NOMO-1 (cell line): ENCODE measurements at regions not wholly inside any gene's neighbourhood (a gene's known extent, or its start where the extent isn't known, plus 50 kb on each side); places are given as distances from the start of the nearest gene placed in this dataset.
"Not testable (repeated sequence)": the region's sequence is repeated elsewhere in the genome, so short reads cannot be mapped to it uniquely, and the experiment has no call there.

ENCODE experiments used
- DNase-seq, 2 experiments: peaks; one replicate each; lab custom pipeline; 2025; ENCODE audit not compliant: unreplicated experiment in 2 of 2; lab: John Stamatoyannopoulos, UW

DNA sequence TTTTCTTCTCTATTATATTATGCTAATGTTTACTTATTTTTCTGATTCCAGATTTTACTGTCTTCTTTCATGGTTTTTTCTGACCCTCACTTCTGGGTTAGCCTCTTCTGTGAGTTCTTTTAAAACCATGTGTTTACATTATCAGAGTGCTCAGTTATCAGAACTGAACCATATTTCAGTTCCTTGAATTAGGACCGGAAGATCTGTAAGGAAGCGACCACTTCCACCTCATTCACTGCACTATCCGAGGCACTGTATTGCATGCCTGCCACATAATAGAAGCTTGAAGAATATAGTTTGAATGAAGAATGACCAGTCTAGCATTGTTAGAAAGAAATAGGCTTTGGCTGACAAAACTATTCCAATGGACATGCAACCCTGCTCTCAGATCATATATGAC, 281.0 kb upstream of the DEPDC1 start:
- DNase-seq = no peak

DNA sequence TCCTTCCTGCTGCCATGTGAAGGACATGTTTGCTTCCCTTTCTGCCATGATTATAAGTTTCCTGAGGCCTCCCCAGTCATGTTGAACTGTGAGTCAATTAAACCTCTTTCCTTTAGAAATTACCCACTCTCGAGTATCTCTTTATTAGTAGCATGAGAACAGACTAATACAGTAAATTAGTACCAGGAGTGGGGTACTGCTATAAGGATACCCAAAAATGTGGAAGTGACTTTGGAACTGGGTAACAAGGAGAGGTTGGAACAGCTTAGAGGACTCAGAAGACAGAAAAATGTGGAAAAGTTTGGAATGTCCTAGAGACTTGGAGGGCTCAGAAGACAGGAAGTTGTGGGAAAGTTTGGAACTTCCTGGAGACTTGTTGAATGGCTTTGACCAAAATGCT, 283.0 kb upstream of the DEPDC1 start:
- not testable (repeated sequence) for DNase-seq

DNA sequence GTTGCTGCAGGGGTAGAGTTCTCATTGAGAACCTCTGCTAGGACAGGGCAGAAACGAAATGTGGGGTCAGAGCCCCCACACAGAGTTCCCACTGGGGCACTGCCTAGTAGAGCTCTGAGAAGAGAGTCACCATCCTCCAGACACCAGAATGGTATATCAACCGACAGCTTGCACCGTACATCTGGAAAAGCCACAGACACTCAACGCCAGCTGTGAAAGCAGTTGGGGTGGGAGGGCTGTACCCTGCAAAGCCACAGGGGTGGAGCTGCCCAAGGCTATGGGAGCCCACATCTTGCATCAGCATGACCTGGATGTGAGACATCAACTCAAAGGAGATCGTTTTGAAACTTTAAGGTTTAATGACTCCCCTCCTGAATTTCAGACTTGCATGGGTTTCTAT, 284.0 kb upstream of the DEPDC1 start:
- no peak for DNase-seq

- DNase-seq = no peak
Measured at GRCh38 chr1:68782890-68783289, 286.0 kb upstream of the DEPDC1 start.

DNA sequence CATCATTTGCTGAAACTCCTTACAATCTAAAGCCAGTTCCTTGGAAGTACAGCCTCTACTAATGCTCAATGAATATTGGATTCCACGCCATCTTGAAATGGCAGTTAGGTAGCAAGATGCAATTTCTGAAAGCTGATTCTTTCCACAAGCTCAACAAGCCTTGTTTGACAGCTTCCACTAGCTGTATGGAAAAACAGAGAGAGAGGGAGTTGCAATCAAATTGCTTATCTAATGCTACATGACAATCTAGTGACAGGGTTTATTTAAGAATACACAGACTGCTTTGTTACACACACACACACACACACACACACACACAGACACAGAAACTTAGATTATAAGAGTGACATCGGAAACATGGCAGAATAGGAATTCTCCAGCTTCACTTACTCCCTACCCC, 288.4 kb upstream of the DEPDC1 start:
- DNase-seq = no peak

GRCh38 chr1:68788762-68789161, 291.9 kb upstream of the DEPDC1 start:
- no peak for DNase-seq

DNA sequence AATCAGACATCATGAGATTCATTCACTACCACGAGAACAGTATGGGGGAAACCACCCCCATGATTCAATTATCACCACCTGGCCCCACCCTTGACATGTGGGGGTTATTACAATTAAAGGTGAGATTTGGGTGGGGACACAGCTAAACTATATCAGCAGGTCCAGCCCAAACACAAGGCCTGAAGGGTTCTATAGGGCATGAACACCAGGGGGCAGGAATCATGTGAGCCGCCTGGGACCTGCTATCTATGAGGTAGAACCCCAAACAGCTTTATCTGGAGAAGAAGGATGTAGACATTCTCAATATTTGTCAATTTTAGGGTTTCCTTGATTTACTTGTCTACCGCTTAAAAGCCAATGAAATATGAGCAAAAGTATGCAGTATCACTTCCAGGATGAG, 294.9 kb upstream of the DEPDC1 start:
- DNase-seq = no peak

- no peak for DNase-seq
Measured at GRCh38 chr1:68795956-68796355, 299.1 kb upstream of the DEPDC1 start.

GRCh38 chr1:68796888-68797287, 300.0 kb upstream of the DEPDC1 start:
- DNase-seq = no peak

DNA sequence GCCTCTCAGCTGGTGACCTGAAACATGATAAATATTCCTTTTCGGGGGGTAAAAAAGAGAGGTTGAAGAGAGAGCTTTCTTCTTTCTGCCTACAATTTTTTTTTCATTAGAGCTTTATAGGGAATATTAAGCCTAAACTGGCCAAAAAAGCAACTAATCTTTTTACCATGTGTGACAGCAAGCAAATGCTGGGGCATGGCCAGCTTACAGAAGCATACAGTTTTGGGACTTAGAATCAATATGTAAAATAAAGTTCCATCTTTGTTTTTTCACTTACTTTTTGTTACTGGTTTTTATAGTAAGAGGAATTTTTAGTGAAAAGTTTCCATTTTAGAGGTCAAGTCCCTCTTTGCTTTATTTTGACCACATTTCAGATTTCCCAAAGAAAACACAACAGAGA, 301.2 kb upstream of the DEPDC1 start:
- DNase-seq = no peak

GRCh38 chr1:68799096-68799495, 302.2 kb upstream of the DEPDC1 start:
- no peak for DNase-seq

GRCh38 chr1:68800182-68800581, 303.3 kb upstream of the DEPDC1 start:
- DNase-seq = no peak

- DNase-seq = no peak
Measured at GRCh38 chr1:68801440-68801839, 304.6 kb upstream of the DEPDC1 start.

DNA sequence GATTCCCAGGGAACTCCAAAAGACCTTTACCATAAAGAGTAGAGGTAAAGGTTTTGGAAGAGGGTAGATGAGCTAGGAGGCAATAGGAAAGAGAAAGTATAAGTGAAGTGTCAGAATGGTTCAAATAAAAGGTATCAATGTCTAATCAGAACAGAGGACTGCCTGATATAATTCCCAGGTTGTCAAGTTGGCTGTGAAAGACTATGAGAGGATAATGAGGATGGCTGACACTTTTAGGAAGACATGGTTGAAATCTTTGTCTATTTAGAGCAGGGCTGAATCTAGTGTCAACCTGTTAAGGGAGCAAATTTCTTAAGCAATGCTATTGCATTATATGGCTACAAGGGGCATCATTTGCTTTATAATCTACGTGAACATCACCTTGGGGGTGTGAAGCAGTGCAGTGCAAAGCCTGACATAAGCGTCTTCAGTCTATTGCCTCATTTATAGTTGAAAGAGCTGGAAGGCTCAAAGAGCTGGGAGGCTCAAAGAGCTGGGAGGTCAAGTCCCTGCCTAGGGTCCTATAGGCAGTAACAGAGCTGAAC, 308.3 kb upstream of the DEPDC1 start:
- no peak for DNase-seq

- DNase-seq = no peak
Measured at GRCh38 chr1:68808351-68808750, 311.5 kb upstream of the DEPDC1 start.

DNA sequence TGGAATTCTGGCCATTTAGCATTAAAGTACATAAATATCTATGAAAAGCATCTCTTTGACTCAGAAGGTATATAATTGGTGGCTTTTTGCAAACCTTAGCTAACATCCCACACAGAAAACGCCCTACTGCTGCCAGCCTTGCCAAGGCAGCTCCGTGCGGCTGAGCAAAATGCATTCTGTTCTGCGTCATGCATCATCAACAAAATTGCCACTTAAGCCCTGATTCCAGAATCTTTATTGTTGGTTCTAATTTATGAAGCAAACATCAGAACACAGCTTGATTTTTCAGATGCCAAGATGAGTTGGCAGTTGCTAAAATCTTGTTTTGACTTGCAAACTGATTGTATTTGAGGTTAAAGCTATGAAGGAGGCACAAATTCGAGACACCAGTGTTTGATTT, 314.9 kb upstream of the DEPDC1 start:
- DNase-seq = no peak

DNA sequence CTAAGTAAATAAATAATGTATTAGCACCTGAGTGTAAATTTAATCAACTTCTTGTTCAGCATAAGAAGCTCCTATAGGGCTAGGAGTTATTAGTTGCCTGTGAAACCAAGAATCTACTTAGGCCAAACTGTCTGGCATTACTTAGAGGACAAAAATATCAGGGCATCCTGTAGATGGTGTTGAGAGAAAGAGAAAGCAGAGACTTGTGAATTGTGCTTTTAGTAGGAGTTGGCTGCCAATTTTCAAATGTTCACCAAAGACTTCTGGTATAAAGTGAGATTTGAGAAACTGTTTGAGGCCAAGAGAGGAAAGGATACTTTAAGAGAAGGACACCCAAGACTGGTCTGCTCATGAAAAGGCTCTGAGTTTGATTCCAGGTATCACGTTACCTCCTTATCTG, 315.5 kb upstream of the DEPDC1 start:
- DNase-seq = no peak

DNA sequence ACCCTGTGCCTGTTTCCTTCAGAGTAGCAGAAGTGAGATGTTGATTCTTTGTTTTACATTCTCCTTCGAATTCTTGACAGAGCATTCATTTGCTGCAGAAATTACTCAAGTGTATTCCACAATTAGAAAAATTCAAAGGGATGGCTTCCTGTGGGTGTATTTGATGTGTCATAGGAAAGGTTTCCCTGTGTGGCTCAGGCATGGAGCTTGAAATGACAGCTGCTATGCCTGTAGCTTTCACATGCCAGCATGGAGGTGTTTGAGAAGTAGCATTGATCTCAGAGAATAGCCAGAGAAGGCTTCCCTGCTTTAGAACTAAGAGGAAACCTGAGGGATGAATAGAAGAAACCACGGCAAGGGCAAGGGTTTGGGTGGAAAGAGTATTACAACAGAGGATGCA, 317.2 kb upstream of the DEPDC1 start:
- DNase-seq = no peak

DNA sequence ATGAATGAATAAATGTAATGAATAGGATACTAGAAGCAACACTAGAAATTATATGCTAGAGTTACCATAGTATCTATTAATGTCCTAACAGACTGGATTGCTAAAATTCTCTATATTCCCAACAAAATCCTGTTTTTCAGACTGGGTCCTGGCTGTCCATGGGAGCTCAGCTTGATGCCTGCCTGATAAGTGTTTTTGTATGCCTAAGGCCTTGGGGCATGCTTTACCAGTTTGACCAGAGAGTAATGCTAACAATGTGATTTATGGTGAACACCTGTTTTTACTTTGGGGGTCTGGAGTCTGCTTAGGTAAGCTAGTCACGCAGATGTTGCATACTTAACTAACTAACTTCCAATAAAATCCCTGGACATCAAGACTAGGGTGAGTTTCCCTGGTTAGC, 318.8 kb upstream of the DEPDC1 start:
- no peak for DNase-seq

DNA sequence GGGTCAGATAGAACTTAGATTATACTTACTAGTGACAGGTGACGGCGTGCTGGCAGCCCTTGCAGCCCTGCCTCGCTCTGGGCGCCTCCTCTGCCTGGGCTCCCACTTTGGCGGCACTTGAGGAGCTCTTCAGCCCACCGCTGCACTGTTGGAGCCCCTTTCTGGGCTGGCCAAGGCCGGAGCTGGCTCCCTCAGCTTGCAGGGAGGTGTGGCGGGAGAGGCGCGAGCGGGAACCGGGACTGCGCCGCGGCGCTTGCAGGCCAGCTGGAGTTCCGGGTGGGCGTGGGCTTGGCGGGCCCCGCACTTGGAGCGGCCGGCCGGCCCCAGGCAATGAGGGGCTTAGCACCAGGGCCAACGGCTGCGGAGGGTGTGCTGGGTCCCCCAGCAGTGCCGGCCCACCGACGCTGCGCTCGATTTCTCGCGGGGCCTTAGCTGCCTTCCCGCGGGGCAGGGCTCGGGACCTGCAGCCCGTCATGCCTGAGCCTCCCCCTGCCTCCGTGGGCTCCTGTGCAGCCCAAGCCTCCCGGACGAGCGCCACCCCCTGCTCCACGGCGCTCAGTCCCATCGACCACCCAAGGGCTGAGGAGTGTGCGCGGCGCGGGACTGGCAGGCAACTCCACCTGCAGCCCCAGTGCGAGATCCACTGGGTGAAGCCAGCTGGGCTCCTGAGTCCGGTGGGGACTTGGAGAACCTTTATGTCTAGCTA, 320.8 kb upstream of the DEPDC1 start:
- DNase-seq = not testable (repeated sequence)

- no peak for DNase-seq
Measured at GRCh38 chr1:68819190-68819829, 322.4 kb upstream of the DEPDC1 start.

DNA sequence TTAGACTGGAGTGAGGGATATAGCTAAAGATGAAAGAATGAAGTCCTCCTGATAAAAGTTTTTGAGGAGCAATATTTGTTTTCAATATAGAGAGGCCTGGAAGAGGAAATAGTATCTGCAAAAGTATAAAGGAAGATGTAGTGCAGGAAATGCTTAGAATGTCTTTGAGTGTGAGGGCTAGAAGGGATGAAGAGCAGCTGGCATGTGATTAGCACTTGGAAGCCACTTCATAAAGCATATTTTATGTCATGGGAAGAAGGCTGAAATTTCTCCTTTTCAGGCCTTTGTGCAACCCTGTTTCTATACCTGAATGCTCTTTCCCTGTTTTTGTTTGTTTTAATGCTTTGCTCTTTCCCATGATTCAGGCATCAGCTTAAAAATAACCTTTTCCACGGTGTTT, 323.3 kb upstream of the DEPDC1 start:
- DNase-seq = no peak
